ENCODE measurements at regions not wholly inside any gene's neighbourhood (a gene's known extent, or its start where the extent isn't known, plus 50 kb on each side); places are given as distances from the start of the nearest gene placed in this dataset.

DNA sequence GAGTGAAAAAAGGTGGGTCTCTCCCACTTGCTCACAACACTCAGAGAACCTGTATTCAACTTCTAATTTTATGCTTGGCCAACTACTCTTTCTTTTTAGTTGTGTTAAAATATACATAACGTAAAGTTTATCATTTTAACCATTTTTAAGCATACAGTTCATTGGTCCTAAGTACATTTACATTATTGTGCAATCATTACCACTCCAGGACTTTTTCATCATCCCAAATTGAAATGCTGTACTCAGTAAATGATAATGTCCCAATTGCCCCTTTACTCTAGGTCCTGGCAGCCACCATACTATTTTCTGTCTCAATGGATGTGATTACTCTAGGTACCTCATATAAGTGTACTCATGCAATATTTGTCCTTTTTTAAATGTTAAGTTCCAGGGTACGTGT is 212.3 kb upstream of the PLXNA2 start:
- TF ChIP-seq POLR2AphosphoS5 (IDR thresholded peaks at IDR 0.05; ENCODE audit: low read depth): no peak
- no peak for TF ChIP-seq JUNB (IDR thresholded peaks at IDR 0.05; ENCODE audit: unreplicated experiment)
- no peak for TF ChIP-seq EZH2 (IDR thresholded peaks at IDR 0.05; ENCODE audit: low read depth, unreplicated experiment)
- TF ChIP-seq, protein P1, sequence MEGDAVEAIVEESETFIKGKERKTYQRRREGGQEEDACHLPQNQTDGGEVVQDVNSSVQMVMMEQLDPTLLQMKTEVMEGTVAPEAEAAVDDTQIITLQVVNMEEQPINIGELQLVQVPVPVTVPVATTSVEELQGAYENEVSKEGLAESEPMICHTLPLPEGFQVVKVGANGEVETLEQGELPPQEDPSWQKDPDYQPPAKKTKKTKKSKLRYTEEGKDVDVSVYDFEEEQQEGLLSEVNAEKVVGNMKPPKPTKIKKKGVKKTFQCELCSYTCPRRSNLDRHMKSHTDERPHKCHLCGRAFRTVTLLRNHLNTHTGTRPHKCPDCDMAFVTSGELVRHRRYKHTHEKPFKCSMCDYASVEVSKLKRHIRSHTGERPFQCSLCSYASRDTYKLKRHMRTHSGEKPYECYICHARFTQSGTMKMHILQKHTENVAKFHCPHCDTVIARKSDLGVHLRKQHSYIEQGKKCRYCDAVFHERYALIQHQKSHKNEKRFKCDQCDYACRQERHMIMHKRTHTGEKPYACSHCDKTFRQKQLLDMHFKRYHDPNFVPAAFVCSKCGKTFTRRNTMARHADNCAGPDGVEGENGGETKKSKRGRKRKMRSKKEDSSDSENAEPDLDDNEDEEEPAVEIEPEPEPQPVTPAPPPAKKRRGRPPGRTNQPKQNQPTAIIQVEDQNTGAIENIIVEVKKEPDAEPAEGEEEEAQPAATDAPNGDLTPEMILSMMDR (conservative IDR thresholded peaks at IDR 0.05; ENCODE audit: low read depth in 2 of 2): no peak
- TF ChIP-seq STAT1 (IDR thresholded peaks at IDR 0.05; ENCODE audit: unreplicated experiment): no peak
- no peak for TF ChIP-seq CREB1 (CRISPR knock-in tag; IDR thresholded peaks at IDR 0.05; ENCODE audit: low read depth)
- TF ChIP-seq, protein P2, sequence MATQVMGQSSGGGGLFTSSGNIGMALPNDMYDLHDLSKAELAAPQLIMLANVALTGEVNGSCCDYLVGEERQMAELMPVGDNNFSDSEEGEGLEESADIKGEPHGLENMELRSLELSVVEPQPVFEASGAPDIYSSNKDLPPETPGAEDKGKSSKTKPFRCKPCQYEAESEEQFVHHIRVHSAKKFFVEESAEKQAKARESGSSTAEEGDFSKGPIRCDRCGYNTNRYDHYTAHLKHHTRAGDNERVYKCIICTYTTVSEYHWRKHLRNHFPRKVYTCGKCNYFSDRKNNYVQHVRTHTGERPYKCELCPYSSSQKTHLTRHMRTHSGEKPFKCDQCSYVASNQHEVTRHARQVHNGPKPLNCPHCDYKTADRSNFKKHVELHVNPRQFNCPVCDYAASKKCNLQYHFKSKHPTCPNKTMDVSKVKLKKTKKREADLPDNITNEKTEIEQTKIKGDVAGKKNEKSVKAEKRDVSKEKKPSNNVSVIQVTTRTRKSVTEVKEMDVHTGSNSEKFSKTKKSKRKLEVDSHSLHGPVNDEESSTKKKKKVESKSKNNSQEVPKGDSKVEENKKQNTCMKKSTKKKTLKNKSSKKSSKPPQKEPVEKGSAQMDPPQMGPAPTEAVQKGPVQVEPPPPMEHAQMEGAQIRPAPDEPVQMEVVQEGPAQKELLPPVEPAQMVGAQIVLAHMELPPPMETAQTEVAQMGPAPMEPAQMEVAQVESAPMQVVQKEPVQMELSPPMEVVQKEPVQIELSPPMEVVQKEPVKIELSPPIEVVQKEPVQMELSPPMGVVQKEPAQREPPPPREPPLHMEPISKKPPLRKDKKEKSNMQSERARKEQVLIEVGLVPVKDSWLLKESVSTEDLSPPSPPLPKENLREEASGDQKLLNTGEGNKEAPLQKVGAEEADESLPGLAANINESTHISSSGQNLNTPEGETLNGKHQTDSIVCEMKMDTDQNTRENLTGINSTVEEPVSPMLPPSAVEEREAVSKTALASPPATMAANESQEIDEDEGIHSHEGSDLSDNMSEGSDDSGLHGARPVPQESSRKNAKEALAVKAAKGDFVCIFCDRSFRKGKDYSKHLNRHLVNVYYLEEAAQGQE (IDR thresholded peaks at IDR 0.05; ENCODE audit: unreplicated experiment): no peak
- TF ChIP-seq EZH2phosphoT487 (IDR thresholded peaks at IDR 0.05; ENCODE audit: unreplicated experiment): no peak
- TF ChIP-seq, protein P3, sequence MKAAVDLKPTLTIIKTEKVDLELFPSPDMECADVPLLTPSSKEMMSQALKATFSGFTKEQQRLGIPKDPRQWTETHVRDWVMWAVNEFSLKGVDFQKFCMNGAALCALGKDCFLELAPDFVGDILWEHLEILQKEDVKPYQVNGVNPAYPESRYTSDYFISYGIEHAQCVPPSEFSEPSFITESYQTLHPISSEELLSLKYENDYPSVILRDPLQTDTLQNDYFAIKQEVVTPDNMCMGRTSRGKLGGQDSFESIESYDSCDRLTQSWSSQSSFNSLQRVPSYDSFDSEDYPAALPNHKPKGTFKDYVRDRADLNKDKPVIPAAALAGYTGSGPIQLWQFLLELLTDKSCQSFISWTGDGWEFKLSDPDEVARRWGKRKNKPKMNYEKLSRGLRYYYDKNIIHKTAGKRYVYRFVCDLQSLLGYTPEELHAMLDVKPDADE (IDR thresholded peaks at IDR 0.05): no peak
- TF ChIP-seq ZNF331 (CRISPR knock-in tag; IDR thresholded peaks at IDR 0.05; ENCODE audit: low read depth): no peak
- TF ChIP-seq, protein P4, sequence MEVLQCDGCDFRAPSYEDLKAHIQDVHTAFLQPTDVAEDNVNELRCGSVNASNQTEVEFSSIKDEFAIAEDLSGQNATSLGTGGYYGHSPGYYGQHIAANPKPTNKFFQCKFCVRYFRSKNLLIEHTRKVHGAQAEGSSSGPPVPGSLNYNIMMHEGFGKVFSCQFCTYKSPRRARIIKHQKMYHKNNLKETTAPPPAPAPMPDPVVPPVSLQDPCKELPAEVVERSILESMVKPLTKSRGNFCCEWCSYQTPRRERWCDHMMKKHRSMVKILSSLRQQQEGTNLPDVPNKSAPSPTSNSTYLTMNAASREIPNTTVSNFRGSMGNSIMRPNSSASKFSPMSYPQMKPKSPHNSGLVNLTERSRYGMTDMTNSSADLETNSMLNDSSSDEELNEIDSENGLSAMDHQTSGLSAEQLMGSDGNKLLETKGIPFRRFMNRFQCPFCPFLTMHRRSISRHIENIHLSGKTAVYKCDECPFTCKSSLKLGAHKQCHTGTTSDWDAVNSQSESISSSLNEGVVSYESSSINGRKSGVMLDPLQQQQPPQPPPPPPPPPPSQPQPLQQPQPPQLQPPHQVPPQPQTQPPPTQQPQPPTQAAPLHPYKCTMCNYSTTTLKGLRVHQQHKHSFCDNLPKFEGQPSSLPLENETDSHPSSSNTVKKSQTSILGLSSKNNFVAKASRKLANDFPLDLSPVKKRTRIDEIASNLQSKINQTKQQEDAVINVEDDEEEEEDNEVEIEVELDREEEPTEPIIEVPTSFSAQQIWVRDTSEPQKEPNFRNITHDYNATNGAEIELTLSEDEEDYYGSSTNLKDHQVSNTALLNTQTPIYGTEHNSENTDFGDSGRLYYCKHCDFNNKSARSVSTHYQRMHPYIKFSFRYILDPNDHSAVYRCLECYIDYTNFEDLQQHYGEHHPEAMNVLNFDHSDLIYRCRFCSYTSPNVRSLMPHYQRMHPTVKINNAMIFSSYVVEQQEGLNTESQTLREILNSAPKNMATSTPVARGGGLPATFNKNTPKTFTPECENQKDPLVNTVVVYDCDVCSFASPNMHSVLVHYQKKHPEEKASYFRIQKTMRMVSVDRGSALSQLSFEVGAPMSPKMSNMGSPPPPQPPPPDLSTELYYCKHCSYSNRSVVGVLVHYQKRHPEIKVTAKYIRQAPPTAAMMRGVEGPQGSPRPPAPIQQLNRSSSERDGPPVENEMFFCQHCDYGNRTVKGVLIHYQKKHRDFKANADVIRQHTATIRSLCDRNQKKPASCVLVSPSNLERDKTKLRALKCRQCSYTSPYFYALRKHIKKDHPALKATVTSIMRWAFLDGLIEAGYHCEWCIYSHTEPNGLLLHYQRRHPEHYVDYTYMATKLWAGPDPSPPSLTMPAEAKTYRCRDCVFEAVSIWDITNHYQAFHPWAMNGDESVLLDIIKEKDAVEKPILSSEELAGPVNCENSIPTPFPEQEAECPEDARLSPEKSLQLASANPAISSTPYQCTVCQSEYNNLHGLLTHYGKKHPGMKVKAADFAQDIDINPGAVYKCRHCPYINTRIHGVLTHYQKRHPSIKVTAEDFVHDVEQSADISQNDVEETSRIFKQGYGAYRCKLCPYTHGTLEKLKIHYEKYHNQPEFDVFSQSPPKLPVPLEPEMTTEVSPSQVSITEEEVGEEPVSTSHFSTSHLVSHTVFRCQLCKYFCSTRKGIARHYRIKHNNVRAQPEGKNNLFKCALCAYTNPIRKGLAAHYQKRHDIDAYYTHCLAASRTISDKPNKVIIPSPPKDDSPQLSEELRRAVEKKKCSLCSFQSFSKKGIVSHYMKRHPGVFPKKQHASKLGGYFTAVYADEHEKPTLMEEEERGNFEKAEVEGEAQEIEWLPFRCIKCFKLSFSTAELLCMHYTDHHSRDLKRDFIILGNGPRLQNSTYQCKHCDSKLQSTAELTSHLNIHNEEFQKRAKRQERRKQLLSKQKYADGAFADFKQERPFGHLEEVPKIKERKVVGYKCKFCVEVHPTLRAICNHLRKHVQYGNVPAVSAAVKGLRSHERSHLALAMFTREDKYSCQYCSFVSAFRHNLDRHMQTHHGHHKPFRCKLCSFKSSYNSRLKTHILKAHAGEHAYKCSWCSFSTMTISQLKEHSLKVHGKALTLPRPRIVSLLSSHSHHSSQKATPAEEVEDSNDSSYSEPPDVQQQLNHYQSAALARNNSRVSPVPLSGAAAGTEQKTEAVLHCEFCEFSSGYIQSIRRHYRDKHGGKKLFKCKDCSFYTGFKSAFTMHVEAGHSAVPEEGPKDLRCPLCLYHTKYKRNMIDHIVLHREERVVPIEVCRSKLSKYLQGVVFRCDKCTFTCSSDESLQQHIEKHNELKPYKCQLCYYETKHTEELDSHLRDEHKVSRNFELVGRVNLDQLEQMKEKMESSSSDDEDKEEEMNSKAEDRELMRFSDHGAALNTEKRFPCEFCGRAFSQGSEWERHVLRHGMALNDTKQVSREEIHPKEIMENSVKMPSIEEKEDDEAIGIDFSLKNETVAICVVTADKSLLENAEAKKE (CRISPR knock-in tag; IDR thresholded peaks at IDR 0.05): no peak

Measured in GM23338 (cell line).